Loucy (cell line): ENCODE measurements at regions not wholly inside any gene's neighbourhood (a gene's known extent, or its start where the extent isn't known, plus 50 kb on each side); places are given as distances from the start of the nearest gene placed in this dataset.
A peak's percentile ranks its signal among the peaks of the same experiment; 100 is the strongest.

ENCODE experiments used
- H2AFZ ChIP-seq: fragments of 200-600 bp; sonication (generic); 2 replicates; pipeline ENCODE4 v1.6.0; 2016; ENCODE audit warnings: antibody characterized with exemption, mild to moderate bottlenecking, low read length, moderate library complexity
- H3F3A ChIP-seq: fragments of 200-600 bp; 2 replicates; pipeline ENCODE4 v1.6.0; 2016; ENCODE audit warnings: antibody characterized with exemption, low read depth, mild to moderate bottlenecking
- H3K27me3 ChIP-seq: fragments of 200-600 bp; sonication (generic); 2 replicates; pipeline ENCODE4 v1.6.1; 2014; ENCODE audit warnings: low read length, mild to moderate bottlenecking; ENCODE audit not compliant: insufficient read depth, poor library complexity, severe bottlenecking
- H3K36me3 ChIP-seq: fragments of 200-600 bp; sonication (generic); 2 replicates; pipeline ENCODE4 v1.6.1; 2016; ENCODE audit warnings: low read length; ENCODE audit not compliant: insufficient read depth
- H3K4me1 ChIP-seq: fragments of 200-600 bp; sonication (generic); 2 replicates; pipeline ENCODE4 v1.5.1; 2014; ENCODE audit warnings: low read length, mild to moderate bottlenecking; ENCODE audit not compliant: insufficient read depth, poor library complexity, severe bottlenecking
- H3K4me2 ChIP-seq: fragments of 200-600 bp; sonication (generic); 2 replicates; pipeline ENCODE4 v1.6.0; 2014; ENCODE audit warnings: antibody characterized with exemption, low read length, low read depth, mild to moderate bottlenecking; ENCODE audit not compliant: poor library complexity, severe bottlenecking
- H3K4me3 ChIP-seq: fragments of 200-600 bp; sonication (generic); 2 replicates; pipeline ENCODE4 v1.5.1; 2014; ENCODE audit warnings: low read length, mild to moderate bottlenecking, mixed read lengths; ENCODE audit not compliant: poor library complexity, severe bottlenecking
- H3K79me2 ChIP-seq: fragments of 200-600 bp; sonication (generic); 2 replicates; pipeline ENCODE4 v1.6.1; 2014; ENCODE audit warnings: low read length; ENCODE audit not compliant: insufficient read depth
- H3K9ac ChIP-seq: fragments of 200-600 bp; sonication (generic); 2 replicates; pipeline ENCODE4 v1.6.0; 2014; ENCODE audit warnings: mild to moderate bottlenecking, low read depth, low read length, moderate library complexity; ENCODE audit not compliant: poor library complexity, severe bottlenecking
- H3K9me2 ChIP-seq: fragments of 200-600 bp; sonication (generic); replicated peaks from 2 replicates; pipeline ENCODE4 v1.6.1; 2016; ENCODE audit warnings: low read depth, low read length, mixed read lengths
- H3K9me3 ChIP-seq: fragments of 200-600 bp; sonication (generic); 2 replicates; pipeline ENCODE4 v1.6.1; 2014; ENCODE audit warnings: mild to moderate bottlenecking, antibody characterized with exemption, low read length, low read depth; ENCODE audit not compliant: insufficient read depth
- H4K20me1 ChIP-seq: fragments of 200-600 bp; sonication (generic); 2 replicates; pipeline ENCODE4 v1.6.0; 2014; ENCODE audit warnings: antibody characterized with exemption, low read length, mild to moderate bottlenecking; ENCODE audit not compliant: insufficient read depth, poor library complexity, severe bottlenecking
- CTCF ChIP-seq: fragments of 200-600 bp; sonication (generic); conservative IDR thresholded peaks from 2 replicates; pipeline ENCODE4 v1.5.1; 2014; ENCODE audit warnings: mild to moderate bottlenecking, antibody characterized with exemption, low read length
- EZH2phosphoT487 ChIP-seq: fragments of 200-600 bp; IDR thresholded peaks from 2 replicates; pipeline ENCODE4 v1.6.1; 2018; ENCODE audit warnings: antibody characterized with exemption, mild to moderate bottlenecking, moderate library complexity, borderline replicate concordance

GRCh38 chr10:51000976-51001375, 73.3 kb upstream of the PRKG1 start:
- TF ChIP-seq EZH2phosphoT487 (no peak), CTCF (no peak)
- Histone ChIP-seq H3F3A (no peaks in the 10 kb centered on the region), H3K36me3 (no peaks in the 10 kb centered on the region), H3K4me2 (no peak overlapping the region), H3K9ac (no peak overlapping the region), H3K27me3 (no peaks in the 10 kb centered on the region), H3K4me1 (no peaks in the 10 kb centered on the region), H3K4me3 (no peak overlapping the region), H3K9me3 (no peaks in the 10 kb centered on the region), H3K79me2 (no peaks in the 10 kb centered on the region), H2AFZ (no peak overlapping the region), H3K9me2 (no peaks in the 10 kb centered on the region), H4K20me1 (no peaks in the 10 kb centered on the region)

GRCh38 chr10:51001587-51001986, 72.7 kb upstream of the PRKG1 start:
- H3K9ac ChIP-seq: no peak overlapping the region
- no peaks in the 10 kb centered on the region for H3K79me2 ChIP-seq
- no peaks in the 10 kb centered on the region for H3K27me3 ChIP-seq
- H3K4me1 ChIP-seq: no peaks in the 10 kb centered on the region
- H3F3A ChIP-seq: no peaks in the 10 kb centered on the region
- no peak overlapping the region for H3K4me2 ChIP-seq
- TF ChIP-seq CTCF (peak; percentile 64), EZH2phosphoT487 (no peak)
- H3K9me3 ChIP-seq: no peaks in the 10 kb centered on the region
- H2AFZ ChIP-seq: no peak overlapping the region
- no peaks in the 10 kb centered on the region for H3K9me2 ChIP-seq
- H3K36me3 ChIP-seq: no peaks in the 10 kb centered on the region
- H4K20me1 ChIP-seq: no peaks in the 10 kb centered on the region
- no peak overlapping the region for H3K4me3 ChIP-seq

- Histone ChIP-seq H3K79me2 (no peaks in the 10 kb centered on the region), H2AFZ (no peak overlapping the region), H3K9me3 (no peaks in the 10 kb centered on the region), H3K4me1 (no peaks in the 10 kb centered on the region), H4K20me1 (no peaks in the 10 kb centered on the region), H3K27me3 (no peaks in the 10 kb centered on the region), H3K9ac (no peak overlapping the region), H3K4me3 (no peak overlapping the region), H3F3A (no peaks in the 10 kb centered on the region), H3K9me2 (no peaks in the 10 kb centered on the region), H3K36me3 (no peaks in the 10 kb centered on the region), H3K4me2 (no peak overlapping the region)
- TF ChIP-seq CTCF (no peak), EZH2phosphoT487 (no peak)
Observed at GRCh38 chr10:51002469-51002868, 71.8 kb upstream of the PRKG1 start.
